Cardiac muscle cell (in vitro differentiated cells and primary cell): ENCODE measurements at regions not wholly inside any gene's neighbourhood (a gene's known extent, or its start where the extent isn't known, plus 50 kb on each side); places are given as distances from the start of the nearest gene placed in this dataset.
A peak's percentile ranks its signal among the peaks of the same experiment; 100 is the strongest.

ENCODE experiments used
- DNase-seq, 2 donors: peaks; one replicate each; pipeline versions ENCODE4 v3.0.0 to v3.0.0-alpha.2; 2010 to 2017; ENCODE audit warnings: low read depth in 1 of 2, low spot score in 1 of 2
- H3K27ac ChIP-seq: fragments of 200-600 bp; sonication (generic); 2 replicates; pipeline ENCODE4 v1.5.1; 2016
- H3K27me3 ChIP-seq: fragments of 200-600 bp; sonication (generic); 2 replicates; pipeline ENCODE4 v1.6.0; 2016; ENCODE audit warnings: control low read depth
- H3K36me3 ChIP-seq: fragments of 200-600 bp; sonication (generic); 2 replicates; pipeline ENCODE4 v1.5.1; 2016; ENCODE audit warnings: control low read depth
- H3K4me1 ChIP-seq: fragments of 200-600 bp; sonication (generic); 2 replicates; pipeline ENCODE4 v1.8.1; 2017; ENCODE audit warnings: low read depth, mild to moderate bottlenecking, mixed run types
- H3K4me3 ChIP-seq: fragments of 200-600 bp; sonication (generic); 2 replicates; pipeline ENCODE4 v1.5.1; 2016; ENCODE audit warnings: mild to moderate bottlenecking
- H3K9me3 ChIP-seq: fragments of 200-600 bp; sonication (generic); 2 replicates; pipeline ENCODE4 v1.5.1; 2017; ENCODE audit warnings: low read depth, mild to moderate bottlenecking, control low read depth
- CTCF ChIP-seq: IDR thresholded peaks from 2 replicates; pipeline ENCODE4 v1.5.1; 2012; ENCODE audit warnings: low read depth, mild to moderate bottlenecking, low read length

- Histone ChIP-seq H3K9me3 (no peaks in the 10 kb centered on the region), H3K27ac (no peak overlapping the region), H3K36me3 (no peaks in the 10 kb centered on the region), H3K4me3 (no peak overlapping the region), H3K4me1 (no peaks in the 10 kb centered on the region), H3K27me3 (no peaks in the 10 kb centered on the region)
- no peak for TF ChIP-seq CTCF
- DNase-seq: no peak
These were observed 275.5 kb downstream of the RAB28 start for GRCh38 chr4:13208558-13209193.

- Histone ChIP-seq H3K27ac (no peak overlapping the region), H3K36me3 (no peaks in the 10 kb centered on the region), H3K4me1 (no peaks in the 10 kb centered on the region), H3K9me3 (no peaks in the 10 kb centered on the region), H3K4me3 (no peak overlapping the region), H3K27me3 (no peaks in the 10 kb centered on the region)
- DNase-seq: peak in 1 of 2 donors; percentile 10
- TF ChIP-seq CTCF: no peak
These were observed 276.9 kb downstream of the RAB28 start for GRCh38 chr4:13207226-13207625.

GRCh38 chr4:13203101-13203500 is 281.0 kb downstream of the RAB28 start:
- no peaks in the 10 kb centered on the region for H3K9me3 ChIP-seq
- no peak for TF ChIP-seq CTCF
- H3K27ac ChIP-seq: no peak overlapping the region
- H3K4me3 ChIP-seq: no peak overlapping the region
- no peaks in the 10 kb centered on the region for H3K36me3 ChIP-seq
- H3K4me1 ChIP-seq: no peaks in the 10 kb centered on the region
- no peaks in the 10 kb centered on the region for H3K27me3 ChIP-seq
- DNase-seq: no peak

- no peaks in the 10 kb centered on the region for H3K27me3 ChIP-seq
- TF ChIP-seq CTCF: no peak
- H3K4me3 ChIP-seq: no peak overlapping the region
- H3K36me3 ChIP-seq: no peaks in the 10 kb centered on the region
- no peak overlapping the region for H3K27ac ChIP-seq
- no peak for DNase-seq
- H3K9me3 ChIP-seq: no peaks in the 10 kb centered on the region
- no peaks in the 10 kb centered on the region for H3K4me1 ChIP-seq
These were observed 281.4 kb downstream of the RAB28 start for GRCh38 chr4:13202701-13203100.

GRCh38 chr4:13201241-13201640 is 282.9 kb downstream of the RAB28 start:
- Histone ChIP-seq H3K36me3 (no peaks in the 10 kb centered on the region), H3K4me1 (no peaks in the 10 kb centered on the region), H3K9me3 (no peaks in the 10 kb centered on the region), H3K27me3 (no peaks in the 10 kb centered on the region), H3K4me3 (no peak overlapping the region), H3K27ac (no peak overlapping the region)
- no peak for TF ChIP-seq CTCF
- no peak for DNase-seq
